HG02970 (cell line): ENCODE measurements at regions not wholly inside any gene's neighbourhood (a gene's known extent, or its start where the extent isn't known, plus 50 kb on each side); places are given as distances from the start of the nearest gene placed in this dataset.
"Not testable (repeated sequence)": the region's sequence is repeated elsewhere in the genome, so short reads cannot be mapped to it uniquely, and the experiment has no call there.

ENCODE experiments used
- ATAC-seq: cut with Tn5 transposase; IDR thresholded peaks from one replicate; pipeline ENCODE4 v1.9.1; 2021; ENCODE audit warnings: mild to moderate bottlenecking, moderate library complexity, moderate number of reproducible peaks; ENCODE audit not compliant: unreplicated experiment, low FRiP score

DNA sequence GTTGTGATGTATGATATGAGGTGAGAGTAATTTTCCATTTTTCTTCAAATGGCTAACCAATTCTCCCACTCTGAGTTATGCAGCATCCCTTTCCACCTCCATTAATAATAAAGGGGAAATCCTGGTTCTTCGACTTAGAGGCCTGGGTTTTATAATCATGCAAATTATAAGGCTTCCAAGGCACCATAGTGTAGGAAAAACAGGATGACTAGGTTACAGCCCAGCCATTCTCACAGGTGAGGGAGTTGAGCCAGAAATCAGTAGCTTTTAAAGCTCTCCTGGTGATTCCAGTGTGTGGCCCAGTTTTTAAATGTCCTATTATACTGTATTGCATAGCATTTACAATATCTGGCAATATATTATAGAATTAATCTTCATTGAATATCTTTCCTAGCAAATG is 203.1 kb downstream of the ARHGEF9 start:
- no peak for ATAC-seq

DNA sequence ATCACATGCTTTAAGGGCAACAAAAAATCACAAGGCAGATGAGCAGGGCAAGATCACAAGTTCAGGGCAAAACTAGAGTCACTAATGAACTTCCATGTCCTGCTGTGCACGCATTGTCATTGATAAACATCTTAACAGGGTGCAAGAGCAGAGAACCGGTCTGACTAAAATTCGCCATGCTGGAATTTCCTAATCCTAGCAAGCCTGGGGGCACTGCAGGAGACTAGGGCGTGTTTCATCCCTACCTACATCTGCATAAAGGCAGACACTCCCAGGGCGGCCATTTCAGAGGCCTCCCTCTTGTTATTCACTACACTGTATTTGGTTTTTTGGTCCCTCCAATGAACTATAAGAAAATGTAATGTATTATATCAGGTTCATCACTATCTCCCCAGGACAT is 203.6 kb downstream of the ARHGEF9 start:
- ATAC-seq = no peak

DNA sequence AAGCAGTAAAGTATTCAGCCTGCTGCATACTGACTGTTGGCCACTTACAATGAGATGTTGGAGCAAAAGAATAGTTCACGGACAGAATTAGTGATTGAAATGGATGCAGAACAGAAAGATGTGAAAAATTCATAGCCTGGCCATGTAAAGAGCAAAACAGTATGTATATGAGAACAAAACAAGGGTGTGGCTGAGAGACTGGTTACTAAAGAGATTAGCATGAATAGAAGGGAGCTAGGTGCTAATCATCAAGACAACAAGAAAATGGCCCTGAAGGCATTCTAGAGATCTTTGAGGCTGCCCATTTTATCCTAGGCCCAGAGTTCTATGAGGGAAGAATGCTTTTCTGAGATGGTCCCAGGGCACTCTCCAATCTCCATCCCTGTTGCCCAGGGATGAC is 208.5 kb downstream of the ARHGEF9 start:
- no peak for ATAC-seq

DNA sequence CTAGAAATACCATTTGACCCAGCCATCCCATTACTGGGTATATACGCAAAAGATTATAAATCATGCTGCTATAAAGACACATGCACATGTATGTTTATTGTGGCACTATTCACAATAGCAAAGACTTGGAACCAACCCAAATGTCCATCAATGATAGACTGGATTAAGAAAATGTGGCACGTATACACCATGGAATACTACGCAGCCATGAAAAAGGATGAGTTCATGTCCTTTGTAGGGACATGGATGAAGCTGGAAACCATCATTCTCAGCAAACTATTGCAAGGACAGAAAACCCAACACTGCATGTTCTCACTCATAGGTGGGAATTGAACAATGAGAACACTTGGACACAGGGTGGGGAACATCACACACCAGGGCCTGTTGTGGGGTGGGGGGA is 209.3 kb downstream of the ARHGEF9 start:
- not testable (repeated sequence) for ATAC-seq

DNA sequence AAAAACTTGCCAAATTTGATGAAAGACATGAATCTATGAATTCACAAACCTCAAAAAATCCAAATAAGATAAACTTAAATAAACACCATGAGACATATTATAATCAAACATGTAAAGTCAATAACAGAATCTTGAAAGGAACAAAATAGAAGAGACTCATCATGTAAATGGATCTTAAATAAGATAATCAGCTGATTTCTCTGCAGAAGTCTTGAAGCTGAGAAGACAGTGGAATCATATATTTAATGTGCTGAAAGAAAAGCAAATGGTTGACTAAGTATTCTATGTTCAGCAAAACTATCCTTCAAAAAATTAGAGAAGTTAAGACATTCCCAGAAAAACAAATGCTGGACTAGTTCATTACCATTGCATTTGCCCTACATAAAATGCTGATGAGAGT is 215.7 kb upstream of the SPIN4 start:
- ATAC-seq = no peak

DNA sequence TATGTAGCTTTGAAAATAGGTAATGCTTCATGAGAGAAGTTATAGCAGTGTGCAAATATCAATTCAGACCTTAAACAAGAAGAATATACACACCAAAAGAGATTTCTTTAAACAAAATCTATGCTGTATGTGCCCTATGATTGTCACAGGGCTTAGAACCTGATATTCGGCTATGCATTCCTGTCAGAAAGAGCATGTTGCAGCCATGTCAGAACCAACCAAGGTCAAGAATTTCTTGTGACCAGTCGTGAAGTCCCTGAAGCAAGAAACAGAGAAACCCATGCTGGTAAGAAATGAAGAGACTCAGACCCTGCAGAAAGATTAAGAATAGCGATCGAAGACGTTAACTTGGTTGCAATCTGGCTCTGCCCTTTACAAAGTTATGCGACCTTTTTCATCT is 210.3 kb upstream of the SPIN4 start:
- ATAC-seq = no peak

DNA sequence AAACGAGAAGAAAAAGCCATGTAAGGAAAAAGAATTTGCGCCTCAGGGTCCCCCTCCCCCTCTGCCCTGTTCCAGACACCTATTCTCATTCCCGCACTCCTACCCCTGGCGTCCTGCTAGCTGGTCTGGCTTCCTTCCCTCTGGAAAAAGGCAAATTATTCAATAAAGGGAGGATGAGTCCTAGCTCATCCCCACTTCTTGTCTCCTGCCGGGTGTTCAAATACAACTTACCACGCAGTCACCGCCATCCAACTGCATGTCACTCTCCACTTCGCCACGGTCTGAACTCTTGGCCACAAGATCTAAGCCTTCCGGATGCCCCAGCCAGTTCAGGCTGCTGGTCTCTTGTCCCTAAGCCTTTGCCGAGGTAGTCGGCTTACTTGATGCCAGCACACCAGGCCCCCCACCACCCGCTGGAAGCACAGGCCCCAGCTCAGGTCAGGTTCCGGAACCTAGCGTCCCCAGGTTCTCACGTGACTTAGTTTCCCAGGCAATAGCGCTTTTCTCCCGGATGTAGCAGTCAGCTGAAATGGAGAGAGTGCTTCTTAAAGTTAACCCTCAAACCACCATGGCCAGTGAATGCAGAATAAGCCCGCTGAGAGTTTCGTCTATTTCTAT is 209.6 kb upstream of the SPIN4 start:
- ATAC-seq = peak; percentile 97

DNA sequence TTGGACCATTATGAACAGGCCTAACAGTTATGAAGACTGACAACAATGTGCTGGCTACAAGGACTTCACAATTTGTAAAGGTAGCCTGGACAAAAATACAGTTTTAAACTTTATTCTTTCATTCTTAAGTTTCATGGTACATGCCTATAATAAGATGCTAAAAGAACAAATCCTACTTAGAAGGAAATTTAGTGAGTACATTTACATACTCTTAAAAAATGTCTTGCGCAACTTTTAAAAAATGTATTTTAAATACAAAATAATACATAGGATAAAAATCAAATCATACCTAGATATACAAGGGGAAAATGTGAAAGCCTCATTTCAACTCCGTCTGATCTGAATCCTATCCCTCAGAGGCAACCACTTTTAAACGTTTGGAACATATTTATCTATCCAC is 200.7 kb upstream of the SPIN4 start:
- no peak for ATAC-seq

DNA sequence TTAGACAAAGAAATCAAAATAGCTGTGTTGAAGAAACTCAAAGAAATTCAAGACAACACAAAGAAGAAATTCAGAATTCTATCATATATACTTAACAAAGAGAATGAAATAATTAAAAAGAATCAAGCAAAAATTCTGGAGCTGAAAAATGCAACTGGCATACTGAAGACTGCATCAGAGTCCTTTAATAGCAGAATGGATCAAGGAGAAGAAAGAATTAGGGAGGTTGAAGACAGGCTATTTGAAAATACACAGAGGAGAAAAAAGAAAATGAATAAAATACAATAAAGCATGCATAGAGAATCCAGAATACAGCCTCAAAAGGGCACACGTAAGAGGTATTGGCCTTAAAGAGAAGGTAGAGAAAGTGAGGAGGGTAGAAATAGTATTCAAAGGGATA is 179.5 kb upstream of the SPIN4 start:
- ATAC-seq = no peak

DNA sequence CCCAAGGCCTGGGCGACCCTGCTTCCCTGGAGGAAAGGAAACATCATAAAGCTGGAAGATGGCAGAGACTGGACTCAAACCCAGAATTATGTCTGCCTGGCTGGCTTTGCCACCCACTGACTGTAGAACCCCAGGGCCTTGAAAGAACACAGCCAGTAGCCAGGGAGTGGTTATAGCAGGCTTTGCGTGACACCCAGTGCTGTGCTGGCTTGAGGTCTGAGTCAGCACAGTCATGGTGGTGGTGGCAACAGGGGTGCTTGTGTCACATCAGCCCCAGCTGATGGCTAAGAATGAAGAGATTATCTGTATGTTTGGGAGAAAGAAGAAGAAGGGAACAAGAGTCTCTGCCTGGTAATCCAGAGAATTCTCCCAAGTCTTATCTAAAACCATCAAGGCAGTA is 178.8 kb upstream of the SPIN4 start:
- ATAC-seq = no peak

DNA sequence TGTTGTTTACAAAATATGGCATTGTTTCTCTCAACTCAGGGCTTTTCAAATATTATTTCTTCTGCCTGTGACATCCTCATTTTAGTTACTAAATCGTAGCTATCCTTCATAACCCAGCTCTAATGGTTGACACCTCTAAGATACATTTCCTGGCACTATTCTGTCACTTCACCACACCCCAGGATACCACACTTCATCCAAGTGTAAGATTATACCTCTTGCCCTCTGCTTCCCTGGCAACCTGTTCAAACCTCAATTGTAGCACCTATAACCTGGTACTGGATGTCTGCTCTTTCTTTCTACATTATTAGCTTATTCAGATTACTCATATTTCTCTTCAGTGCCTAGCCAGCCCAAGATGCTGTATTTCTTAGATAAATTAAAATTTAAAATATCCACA is 175.7 kb upstream of the SPIN4 start:
- no peak for ATAC-seq

DNA sequence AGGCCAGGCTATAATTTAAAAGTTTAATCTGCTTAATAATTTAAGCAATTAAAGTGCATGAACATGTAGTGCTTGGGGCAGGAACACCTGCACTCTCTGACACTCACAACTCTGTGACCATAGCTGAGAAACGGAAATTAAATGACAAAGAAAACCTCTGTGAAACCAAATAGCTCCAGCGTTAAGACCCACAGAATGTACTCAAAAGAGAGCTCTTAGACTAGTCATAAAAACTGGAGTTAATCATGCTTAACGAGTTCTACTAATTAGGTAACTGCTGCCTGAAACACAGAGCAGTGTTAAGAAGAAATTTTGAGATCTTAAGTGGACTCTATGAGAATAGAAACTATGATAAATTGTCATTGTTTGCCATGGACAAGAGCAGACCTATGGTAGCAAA is 174.4 kb upstream of the SPIN4 start:
- no peak for ATAC-seq

DNA sequence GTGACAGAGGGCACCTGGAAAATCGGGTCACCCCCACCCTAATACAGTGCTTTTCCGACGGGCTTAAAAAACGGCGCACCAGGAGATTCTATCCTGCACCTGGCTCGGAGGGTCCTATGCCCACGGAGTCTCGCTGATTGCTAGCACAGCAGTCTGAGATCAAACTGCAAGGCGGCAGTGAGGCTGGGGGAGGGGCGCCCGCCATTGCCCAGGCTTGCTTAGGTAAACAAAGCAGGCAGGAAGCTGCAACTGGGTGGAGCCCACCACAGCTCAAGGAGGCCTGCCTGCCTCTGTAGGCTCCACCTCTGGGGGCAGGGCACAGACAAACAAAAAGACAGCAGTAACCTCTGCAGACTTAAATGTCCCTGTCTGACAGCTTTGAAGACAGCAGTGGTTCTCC is 168.2 kb upstream of the SPIN4 start:
- ATAC-seq = not testable (repeated sequence)

DNA sequence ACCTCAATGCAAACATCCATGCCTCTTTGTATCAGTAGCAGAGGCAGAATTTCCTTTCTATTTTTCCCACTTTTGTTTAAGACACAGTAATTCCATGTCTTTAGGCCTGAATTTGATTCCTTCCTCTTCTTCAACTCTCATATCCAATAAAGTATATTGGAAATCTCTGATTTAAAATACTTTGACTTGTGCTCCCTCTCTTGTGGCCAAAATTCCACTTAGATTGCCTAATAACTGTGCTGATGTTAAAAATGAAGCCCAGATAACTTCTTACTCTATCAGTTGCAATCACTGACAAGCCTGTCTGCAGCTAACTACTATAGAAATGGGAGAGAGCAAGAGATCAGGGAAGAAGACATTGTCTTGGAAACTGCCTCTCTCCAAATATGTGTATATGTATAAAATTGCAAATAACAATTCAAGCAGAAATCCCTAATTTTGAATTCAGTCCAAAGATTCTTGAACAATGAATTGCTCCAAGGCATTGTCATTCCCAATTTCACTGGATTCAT is 163.5 kb upstream of the SPIN4 start:
- ATAC-seq = no peak

DNA sequence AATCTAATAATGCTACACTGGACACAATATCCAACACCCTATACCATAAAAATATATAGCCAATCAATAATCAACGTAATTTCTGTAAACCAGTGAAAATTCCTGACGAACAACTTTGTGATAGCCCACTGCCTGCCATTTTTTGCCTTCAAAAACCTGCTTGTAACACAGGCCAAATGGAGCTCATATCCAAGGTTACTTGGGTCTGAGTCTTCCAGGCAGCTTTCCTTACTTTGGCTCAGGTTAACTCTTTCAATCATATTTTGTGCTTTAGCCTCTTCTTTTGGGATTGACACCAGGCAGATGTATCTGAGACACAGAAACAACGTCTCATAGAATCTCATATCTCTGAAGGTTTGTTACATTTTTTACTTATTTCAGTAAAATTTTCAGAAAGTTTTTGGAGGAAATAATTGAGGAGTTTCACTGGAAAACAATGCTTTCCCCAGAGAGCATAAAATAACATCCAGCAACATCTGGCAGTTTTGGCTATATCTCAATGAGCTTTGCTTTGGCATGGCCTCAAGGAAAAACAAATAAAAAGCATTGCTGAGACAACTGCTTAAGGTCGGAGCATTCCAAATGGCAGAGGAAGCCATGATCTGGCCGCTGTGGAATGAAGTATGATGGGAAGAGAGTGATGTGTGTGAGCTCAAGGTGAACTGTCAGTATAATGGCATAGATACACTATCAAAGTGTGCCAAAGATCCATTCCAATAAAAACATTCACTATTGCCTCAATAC is 162.9 kb upstream of the SPIN4 start:
- ATAC-seq = no peak

DNA sequence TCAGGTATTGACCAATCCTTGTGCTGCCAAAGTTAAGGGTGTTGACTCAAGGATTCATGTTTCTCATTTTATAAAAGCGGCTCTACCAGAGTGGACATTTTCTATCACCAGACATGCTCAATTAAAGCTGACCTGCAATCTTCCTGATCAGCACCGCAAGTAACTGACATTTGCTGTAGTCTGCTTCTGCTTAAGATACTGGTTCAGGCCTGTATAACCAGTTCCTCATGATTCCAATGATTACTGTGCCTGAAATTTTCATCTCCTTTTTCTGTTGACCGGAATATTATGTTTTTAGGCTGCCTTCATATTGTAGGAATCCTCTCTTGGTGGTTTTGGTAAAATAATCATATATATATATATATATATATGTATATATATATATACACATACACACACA is 160.2 kb upstream of the SPIN4 start:
- ATAC-seq = no peak

DNA sequence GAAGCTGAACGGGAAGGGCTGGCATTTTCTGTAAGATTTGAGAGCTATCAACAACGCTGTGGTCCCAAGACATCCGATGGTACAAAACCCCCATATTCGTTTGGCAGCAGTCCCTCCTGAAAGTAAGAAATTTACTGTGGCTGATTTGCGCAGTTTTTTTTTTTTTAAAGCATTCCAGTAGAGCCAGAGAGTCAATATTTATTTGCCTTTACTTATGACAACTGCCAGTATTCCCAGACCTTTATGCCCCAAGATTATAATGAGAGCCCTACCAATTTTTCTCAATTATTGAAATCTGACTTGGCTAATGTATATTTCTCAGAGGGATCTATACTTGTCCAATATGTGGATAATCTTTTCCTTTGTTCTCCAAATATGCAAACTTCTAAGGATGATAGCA is 157.5 kb upstream of the SPIN4 start:
- no peak for ATAC-seq

DNA sequence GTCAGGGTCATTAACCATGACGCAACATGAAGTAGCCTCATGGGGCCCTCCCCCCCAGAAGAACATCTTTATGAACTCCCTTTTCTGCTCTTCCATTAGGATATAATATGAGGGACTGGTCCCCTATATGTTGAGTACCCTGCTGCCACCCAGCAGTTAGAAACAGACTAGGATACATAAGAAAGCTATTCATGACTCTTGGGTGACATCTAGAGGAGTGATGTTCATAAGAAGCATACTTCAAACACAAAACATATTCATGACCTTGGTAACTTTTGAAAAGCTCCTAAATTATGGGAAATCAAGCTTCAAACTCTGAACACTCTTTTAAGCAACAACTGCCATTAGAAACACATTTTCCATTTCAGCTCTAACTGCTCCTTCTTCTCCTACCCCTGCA is 155.2 kb upstream of the SPIN4 start:
- no peak for ATAC-seq

DNA sequence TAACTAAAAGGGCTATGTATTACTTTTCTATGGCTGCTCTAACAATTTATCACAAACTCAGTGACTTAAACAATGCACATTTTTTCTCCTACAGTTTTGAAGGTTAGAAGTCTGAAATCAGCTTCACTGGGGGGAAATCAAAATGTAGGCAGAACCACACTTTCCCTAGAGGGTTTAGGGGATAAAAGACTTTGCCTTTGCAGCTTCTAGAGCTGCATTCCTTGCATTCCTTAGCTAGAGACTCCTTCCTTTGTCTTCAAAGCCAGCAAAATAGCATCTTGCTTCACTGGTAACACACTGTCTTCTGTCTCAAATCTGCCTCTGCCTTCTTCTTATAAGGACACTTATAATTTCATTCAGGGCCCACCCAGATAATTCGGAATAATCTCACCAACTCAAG is 152.4 kb upstream of the SPIN4 start:
- no peak for ATAC-seq

DNA sequence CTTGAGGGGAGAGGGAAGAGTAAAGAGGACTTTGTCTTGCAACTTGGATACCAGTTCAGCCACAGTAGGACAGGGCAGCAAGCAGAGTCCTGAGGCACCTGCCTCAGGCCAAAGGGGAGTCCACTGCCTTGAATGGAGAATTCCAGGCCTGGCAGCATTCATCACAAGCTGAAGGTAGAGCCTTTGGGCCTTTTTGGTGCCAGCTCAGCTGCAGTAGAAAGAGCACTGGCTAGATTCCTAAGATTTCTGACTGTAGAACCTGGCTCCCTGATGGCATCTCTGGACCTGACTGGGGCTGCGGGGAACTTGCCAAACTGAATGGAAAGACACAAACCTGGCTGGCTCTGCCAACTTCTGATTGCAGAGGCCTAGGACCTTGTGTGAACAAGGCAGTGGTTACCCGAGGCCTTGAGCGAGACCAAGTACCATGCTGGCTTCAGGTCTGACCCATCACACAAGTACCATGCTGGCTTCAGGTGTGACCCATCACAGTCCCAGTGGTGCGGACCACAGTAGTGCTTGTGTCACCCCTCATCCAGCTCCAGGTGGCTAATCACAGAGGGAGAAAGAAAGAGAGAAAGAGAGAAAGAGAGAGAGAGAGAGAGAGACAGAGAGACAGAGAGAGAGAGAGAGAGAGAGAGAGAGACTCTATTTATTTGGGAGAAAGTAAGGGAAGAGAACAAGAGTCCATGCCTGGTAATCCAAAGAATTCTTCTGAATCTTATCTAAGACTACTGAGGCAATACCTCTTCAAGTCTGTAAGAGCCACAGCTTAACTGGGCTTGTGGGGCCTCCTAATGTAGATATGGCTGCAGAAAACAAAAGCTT is 137.6 kb upstream of the SPIN4 start:
- ATAC-seq = no peak

DNA sequence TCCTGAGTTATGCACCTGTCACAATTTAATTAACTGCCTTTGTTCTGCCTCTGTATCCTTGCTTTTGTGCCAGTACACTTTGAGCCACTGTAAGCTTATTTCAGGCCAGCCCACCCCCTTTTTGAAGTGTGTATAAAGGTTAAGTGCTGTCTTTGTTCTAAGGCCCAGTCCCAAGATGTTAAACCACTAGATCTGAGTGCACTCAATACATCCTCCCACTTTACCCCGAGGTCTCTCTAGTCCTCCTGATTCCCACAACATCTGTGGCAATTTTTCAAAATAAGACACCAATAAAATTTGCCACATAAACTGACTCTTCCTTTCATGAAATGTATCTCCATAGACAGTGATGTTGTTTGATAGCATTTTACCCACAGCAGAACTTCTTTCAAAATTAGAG is 124.1 kb upstream of the SPIN4 start:
- no peak for ATAC-seq
